Endodermal cell (in vitro differentiated cells): ENCODE measurements at regions not wholly inside any gene's neighbourhood (a gene's known extent, or its start where the extent isn't known, plus 50 kb on each side); places are given as distances from the start of the nearest gene placed in this dataset.

Experiments used
- DNase-seq: peaks from one replicate; pipeline ENCODE4 v3.0.0-alpha.2; 2017
- H3K27ac ChIP-seq: 2 replicates; pipeline ENCODE4 v1.5.1; 2013; ENCODE audit warnings: mild to moderate bottlenecking, low read depth, low read length, moderate library complexity
- H3K27me3 ChIP-seq: 2 replicates; pipeline ENCODE4 v1.6.1; 2013; ENCODE audit warnings: mild to moderate bottlenecking, low read length, moderate library complexity; ENCODE audit not compliant: insufficient read depth, control insufficient read depth, poor library complexity, severe bottlenecking
- H3K36me3 ChIP-seq: 2 replicates; pipeline ENCODE4 v1.7.0; 2013; ENCODE audit warnings: mild to moderate bottlenecking, low read length, moderate library complexity; ENCODE audit not compliant: control insufficient read depth, insufficient read depth
- H3K4me1 ChIP-seq: one replicate; pipeline ENCODE4 v1.7.0; 2013; ENCODE audit warnings: low read length; ENCODE audit not compliant: control insufficient read depth, insufficient read depth
- H3K4me3 ChIP-seq: 2 replicates; pipeline ENCODE4 v1.5.1; 2013; ENCODE audit warnings: mild to moderate bottlenecking, low read length, moderate library complexity
- H3K9ac ChIP-seq: 2 replicates; pipeline ENCODE4 v1.6.1; 2013; ENCODE audit warnings: mild to moderate bottlenecking, low read length, moderate library complexity; ENCODE audit not compliant: poor library complexity, severe bottlenecking; ENCODE audit errors: extremely low read depth
- H3K9me3 ChIP-seq: 2 replicates; pipeline ENCODE4 v1.6.1; 2013; ENCODE audit warnings: mild to moderate bottlenecking, low read length, moderate library complexity; ENCODE audit not compliant: control insufficient read depth
- H3K27ac Mint-ChIP-seq: 2 replicates; pipeline ENCODE4 v1.8.0; 2020; ENCODE audit warnings: mixed read lengths
- H3K27me3 Mint-ChIP-seq: 2 replicates; pipeline ENCODE4 v1.8.0; 2021; ENCODE audit warnings: mild to moderate bottlenecking, mixed read lengths; ENCODE audit not compliant: insufficient read depth
- H3K36me3 Mint-ChIP-seq: 2 replicates; pipeline ENCODE4 v1.8.0; 2020; ENCODE audit warnings: low read depth, mixed read lengths
- H3K4me1 Mint-ChIP-seq: 2 replicates; pipeline ENCODE4 v1.8.0; 2020; ENCODE audit warnings: mixed read lengths
- H3K4me3 Mint-ChIP-seq: 2 replicates; pipeline ENCODE4 v1.8.0; 2020; ENCODE audit warnings: mild to moderate bottlenecking, moderate library complexity, mixed read lengths
- H3K9me3 Mint-ChIP-seq: 2 replicates; pipeline ENCODE4 v1.8.0; 2020; ENCODE audit warnings: mild to moderate bottlenecking, mixed read lengths
- CTCF ChIP-seq: fragments of 200-600 bp; sonication (generic); conservative IDR thresholded peaks from 2 replicates; pipeline ENCODE4 v1.5.0; 2021; ENCODE audit warnings: antibody characterized with exemption, mild to moderate bottlenecking
- WGBS, 2 experiments: methylation state at CpG; one replicate each; pipeline versions ENCODE4 v1.1.5 to v1.1.7; 2013; ENCODE audit warnings: missing lambda C conversion rate in 2 of 2, mixed read lengths in 1 of 2; ENCODE audit not compliant: insufficient coverage in 1 of 2, insufficient read length in 1 of 2; 5-methylcytosine and 5-hydroxymethylcytosine counted together

GRCh38 chr11:25958045-25958444 is 373.9 kb upstream of the ANO3 start:
- Histone ChIP-seq H3K4me1 (no peaks in the 10 kb centered on the region), H3K9ac (no peak overlapping the region), H3K9me3 (no peaks in the 10 kb centered on the region), H3K27ac (no peak overlapping the region), H3K36me3 (no peaks in the 10 kb centered on the region), H3K27me3 (no peaks in the 10 kb centered on the region), H3K4me3 (no peak overlapping the region)
- H3K9me3 Mint-ChIP-seq, result no peaks in the 10 kb centered on the region
- WGBS, 2 experiments, result 74 to 85% methylated on average over 3 to 4 of the region's 4 CpGs
- no peak overlapping the region for H3K27ac Mint-ChIP-seq
- H3K4me3 Mint-ChIP-seq, result no peak overlapping the region
- DNase-seq, result no peak
- H3K27me3 Mint-ChIP-seq, result no peaks in the 10 kb centered on the region
- peaks cover 7% of the 10 kb centered on the region for H3K4me1 Mint-ChIP-seq
- H3K36me3 Mint-ChIP-seq, result no peaks in the 10 kb centered on the region
- TF ChIP-seq CTCF, result no peak

- Histone ChIP-seq H3K36me3 (no peaks in the 10 kb centered on the region), H3K4me1 (no peaks in the 10 kb centered on the region), H3K27ac (no peak overlapping the region), H3K4me3 (no peak overlapping the region), H3K9ac (no peak overlapping the region), H3K27me3 (no peaks in the 10 kb centered on the region), H3K9me3 (no peaks in the 10 kb centered on the region)
- no peak for DNase-seq
- peak; percentile 60 for TF ChIP-seq CTCF
- no peaks in the 10 kb centered on the region for H3K36me3 Mint-ChIP-seq
- peaks cover 7% of the 10 kb centered on the region for H3K4me1 Mint-ChIP-seq
- no peaks in the 10 kb centered on the region for H3K27me3 Mint-ChIP-seq
- H3K4me3 Mint-ChIP-seq, result no peak overlapping the region
- no peak overlapping the region for H3K27ac Mint-ChIP-seq
- H3K9me3 Mint-ChIP-seq, result no peaks in the 10 kb centered on the region
- 95 to 97% methylated on average over 3 to 4 of the region's 4 CpGs for WGBS, 2 experiments
Observed at GRCh38 chr11:25961539-25961938, 370.4 kb upstream of the ANO3 start.

- no peaks in the 10 kb centered on the region for H3K36me3 ChIP-seq
- Mint-ChIP-seq H3K9me3 (no peaks in the 10 kb centered on the region), H3K36me3 (no peaks in the 10 kb centered on the region), H3K4me1 (no peaks in the 10 kb centered on the region), H3K4me3 (no peak overlapping the region), H3K27me3 (no peaks in the 10 kb centered on the region), H3K27ac (no peak overlapping the region)
- H3K4me3 ChIP-seq, result no peak overlapping the region
- no peak for DNase-seq
- no peaks in the 10 kb centered on the region for H3K4me1 ChIP-seq
- no peaks in the 10 kb centered on the region for H3K9me3 ChIP-seq
- no peaks in the 10 kb centered on the region for H3K27me3 ChIP-seq
- H3K27ac ChIP-seq, result no peak overlapping the region
- peak; percentile 81 for TF ChIP-seq CTCF
- 80 to 100% methylated on average over 2 of the region's 2 CpGs for WGBS, 2 experiments
- H3K9ac ChIP-seq, result no peak overlapping the region
Observed at GRCh38 chr11:25970726-25971508, 361.0 kb upstream of the ANO3 start.
